SK-N-SH treated with all-trans-retinoic acid at 6 μM for 48 hours (cell line): ENCODE measurements at regions not wholly inside any gene's neighbourhood (a gene's known extent, or its start where the extent isn't known, plus 50 kb on each side); places are given as distances from the start of the nearest gene placed in this dataset.

Experiments used
- ATAC-seq: fragments of 200-7000 bp; cut with Tn5 transposase; 3 replicates; pipeline ENCODE4 v1.9.1; 2020; ENCODE audit warnings: mild to moderate bottlenecking, moderate library complexity
- ARNTL ChIP-seq: fragments of 450-650 bp; formaldehyde crosslinking; IDR thresholded peaks from 2 replicates; pipeline ENCODE4 v1.5.0; 2020; ENCODE audit warnings: low read depth, mild to moderate bottlenecking, moderate library complexity, borderline replicate concordance
- BACH2 ChIP-seq: fragments of 250-450 bp; sonication (Bioruptor Pico); IDR thresholded peaks from 2 replicates; pipeline ENCODE4 v1.9.0; 2021; ENCODE audit warnings: mild to moderate bottlenecking, borderline replicate concordance
- CREB5 ChIP-seq: fragments of 250-450 bp; sonication (Bioruptor Pico); IDR thresholded peaks from 2 replicates; pipeline ENCODE4 v1.5.1; 2020; ENCODE audit warnings: low read depth, mild to moderate bottlenecking, moderate library complexity
- CSDC2 ChIP-seq: fragments of 250-450 bp; sonication (Bioruptor Pico); IDR thresholded peaks from 2 replicates; pipeline ENCODE4 v1.5.0; 2020; ENCODE audit warnings: mild to moderate bottlenecking, moderate library complexity
- ESRRG ChIP-seq: fragments of 250-450 bp; sonication (Bioruptor Pico); IDR thresholded peaks from 2 replicates; pipeline ENCODE4 v1.6.1; 2021; ENCODE audit warnings: mild to moderate bottlenecking
- GLIS3 ChIP-seq: fragments of 250-450 bp; sonication (Bioruptor Pico); IDR thresholded peaks from 2 replicates; pipeline ENCODE4 v1.5.0; 2020; ENCODE audit warnings: mild to moderate bottlenecking, moderate library complexity
- ISL1 ChIP-seq: fragments of 250-450 bp; sonication (Bioruptor Pico); IDR thresholded peaks from 2 replicates; pipeline ENCODE4 v2.1.2; 2022; ENCODE audit warnings: mild to moderate bottlenecking, moderate library complexity
- OSR1 ChIP-seq: fragments of 250-450 bp; sonication (Bioruptor Pico); IDR thresholded peaks from 2 replicates; pipeline ENCODE4 v1.8.0; 2022; ENCODE audit warnings: moderate library complexity, mild to moderate bottlenecking, inconsistent platforms
- PATZ1 ChIP-seq: fragments of 250-450 bp; sonication (Bioruptor Pico); IDR thresholded peaks from 2 replicates; pipeline ENCODE4 v1.8.0; 2020; ENCODE audit warnings: mild to moderate bottlenecking, moderate library complexity, borderline replicate concordance
- POU6F1 ChIP-seq: fragments of 250-450 bp; sonication (Bioruptor Pico); IDR thresholded peaks from 2 replicates; pipeline ENCODE4 v1.8.0; 2021; ENCODE audit warnings: low read depth, mild to moderate bottlenecking, moderate library complexity, borderline replicate concordance
- PPARA ChIP-seq: fragments of 250-450 bp; sonication (Bioruptor Pico); IDR thresholded peaks from 2 replicates; pipeline ENCODE4 v1.5.0; 2020; ENCODE audit warnings: mild to moderate bottlenecking, borderline replicate concordance
- RARB ChIP-seq: fragments of 250-450 bp; sonication (Bioruptor Pico); IDR thresholded peaks from 2 replicates; pipeline ENCODE4 v1.8.0; 2021; ENCODE audit warnings: mild to moderate bottlenecking, moderate library complexity
- TCF4 ChIP-seq: fragments of 250-450 bp; sonication (Bioruptor Pico); IDR thresholded peaks from 2 replicates; pipeline ENCODE4 v1.8.0; 2021; ENCODE audit warnings: mild to moderate bottlenecking, moderate library complexity, borderline replicate concordance
- TSHZ2 ChIP-seq: fragments of 250-450 bp; sonication (Bioruptor Pico); IDR thresholded peaks from 2 replicates; pipeline ENCODE4 v1.5.0; 2020; ENCODE audit warnings: mild to moderate bottlenecking, moderate library complexity
- ZC3H10 ChIP-seq: fragments of 250-450 bp; sonication (Bioruptor Pico); IDR thresholded peaks from 2 replicates; pipeline ENCODE4 v1.5.1; 2021; ENCODE audit warnings: mild to moderate bottlenecking, moderate library complexity
- ZFP3 ChIP-seq: fragments of 250-450 bp; sonication (Bioruptor Pico); IDR thresholded peaks from 2 replicates; pipeline ENCODE4 v1.5.0; 2020; ENCODE audit warnings: mild to moderate bottlenecking, moderate library complexity
- ZFP30 ChIP-seq: fragments of 450-650 bp; formaldehyde crosslinking; IDR thresholded peaks from 2 replicates; pipeline ENCODE4 v1.5.0; 2022; ENCODE audit warnings: mild to moderate bottlenecking, moderate library complexity
- ZNF565 ChIP-seq: fragments of 450-650 bp; formaldehyde crosslinking; conservative IDR thresholded peaks from 2 replicates; pipeline ENCODE4 v1.5.0; 2020; ENCODE audit warnings: low read depth, mild to moderate bottlenecking, moderate library complexity
- ZNF70 ChIP-seq: fragments of 450-650 bp; formaldehyde crosslinking; IDR thresholded peaks from 2 replicates; pipeline ENCODE4 v1.5.0; 2020; ENCODE audit warnings: mild to moderate bottlenecking, moderate library complexity
- ZNF8 ChIP-seq: fragments of 450-650 bp; formaldehyde crosslinking; IDR thresholded peaks from 2 replicates; pipeline ENCODE4 v1.5.0; 2020; ENCODE audit warnings: mild to moderate bottlenecking, moderate library complexity

GRCh38 chr3:124605781-124606579, 124.3 kb upstream of the UMPS start:
- no peak for ATAC-seq
- TF ChIP-seq GLIS3 = no peak
- TF ChIP-seq PPARA (CRISPR knock-in tag) = no peak
- TF ChIP-seq CREB5 (CRISPR knock-in tag) = no peak
- no peak for TF ChIP-seq ZNF565 (CRISPR knock-in tag)
- no peak for TF ChIP-seq CSDC2 (CRISPR knock-in tag)
- TF ChIP-seq, all 23 proteins: peak for 0

- no peak for TF ChIP-seq POU6F1 (CRISPR knock-in tag)
- no peak for TF ChIP-seq ISL1
- TF ChIP-seq PPARA (CRISPR knock-in tag) = no peak
- no peak for TF ChIP-seq PATZ1 (CRISPR knock-in tag)
- no peak for TF ChIP-seq ESRRG (CRISPR knock-in tag)
- no peak for TF ChIP-seq CSDC2 (CRISPR knock-in tag)
- no peak for TF ChIP-seq BACH2 (CRISPR knock-in tag)
- no peak; the same call in 2 of the 3 replicates for ATAC-seq
Measured at GRCh38 chr3:124607163-124607562, 123.1 kb upstream of the UMPS start.

GRCh38 chr3:124609402-124609801, 120.8 kb upstream of the UMPS start:
- TF ChIP-seq OSR1 (CRISPR knock-in tag) (no peak), ESRRG (CRISPR knock-in tag) (no peak), PATZ1 (CRISPR knock-in tag) (no peak), ZNF565 (CRISPR knock-in tag) (no peak)
- no peak for ATAC-seq

GRCh38 chr3:124610130-124610529, 120.1 kb upstream of the UMPS start:
- no peak for ATAC-seq
- TF ChIP-seq ZNF8 (no peak), CSDC2 (CRISPR knock-in tag) (no peak), ISL1 (no peak)

- TF ChIP-seq TCF4 = no peak
- no peak for TF ChIP-seq CREB5 (CRISPR knock-in tag)
- no peak for TF ChIP-seq RARB (CRISPR knock-in tag)
- TF ChIP-seq ZNF8 = no peak
- no peak for TF ChIP-seq BACH2 (CRISPR knock-in tag)
- no peak for TF ChIP-seq ZNF70 (CRISPR knock-in tag)
- TF ChIP-seq OSR1 (CRISPR knock-in tag) = no peak
- no peak for TF ChIP-seq PPARA (CRISPR knock-in tag)
- TF ChIP-seq ZC3H10 (CRISPR knock-in tag) = no peak
- TF ChIP-seq ARNTL (CRISPR knock-in tag) = no peak
- no peak for TF ChIP-seq GLIS3
- no peak for TF ChIP-seq ZFP30
- no peak for TF ChIP-seq ZFP3 (CRISPR knock-in tag)
- TF ChIP-seq TSHZ2 = no peak
- TF ChIP-seq ESRRG (CRISPR knock-in tag) = no peak
- no peak for ATAC-seq
Measured at GRCh38 chr3:124611520-124611919, 118.7 kb upstream of the UMPS start.
